OCI-LY7 (cell line): ENCODE measurements at regions not wholly inside any gene's neighbourhood (a gene's known extent, or its start where the extent isn't known, plus 50 kb on each side); places are given as distances from the start of the nearest gene placed in this dataset.

Source experiments
- BruUV-seq: library from RNA; stranded (reverse); fragments of 400-500 nt; replicated peaks from 2 replicates; lab custom pipeline; 2021; lab: Mats Ljungman, UMichigan
- CTCF ChIA-PET: fragments of 300-600 bp; sonication (Branson Sonifier 250); formaldehyde crosslinking; loops from one replicate; lab custom pipeline; 2022; ENCODE audit warnings: antibody characterized with exemption; ENCODE audit not compliant: unreplicated experiment; lab: Charles Lee
- POLR2A ChIA-PET: fragments of 300-600 bp; sonication (Branson Sonifier 250); formaldehyde crosslinking; loops from one replicate; lab custom pipeline; 2022; ENCODE audit warnings: antibody characterized with exemption; lab: Charles Lee
- DNase-seq: peaks from one replicate; pipeline ENCODE4 v3.0.0-alpha.2; 2015; ENCODE audit warnings: low spot score
- H2AFZ ChIP-seq: fragments of 200-600 bp; sonication (generic), shearing (Covaris generic); 2 replicates; pipeline ENCODE4 v1.6.1; 2014; ENCODE audit warnings: mild to moderate bottlenecking, antibody characterized with exemption, low read length, moderate library complexity
- H3K27ac ChIP-seq: fragments of 200-600 bp; sonication (generic); 2 replicates; pipeline ENCODE4 v1.5.1; 2014; ENCODE audit warnings: mixed run types, low read depth, mild to moderate bottlenecking, moderate library complexity, low read length, inconsistent platforms; ENCODE audit not compliant: poor library complexity, severe bottlenecking
- H3K36me3 ChIP-seq: fragments of 200-600 bp; sonication (generic); 2 replicates; pipeline ENCODE4 v1.6.1; 2014; ENCODE audit warnings: mild to moderate bottlenecking, antibody characterized with exemption, low read length, moderate library complexity, mixed read lengths; ENCODE audit not compliant: insufficient read depth
- H3K4me1 ChIP-seq: fragments of 200-600 bp; sonication (generic); 2 replicates; pipeline ENCODE4 v1.5.1; 2014; ENCODE audit warnings: mild to moderate bottlenecking, low read length; ENCODE audit not compliant: insufficient read depth, poor library complexity, severe bottlenecking
- H3K4me2 ChIP-seq: fragments of 200-600 bp; sonication (generic); 2 replicates; pipeline ENCODE4 v1.6.1; 2014; ENCODE audit warnings: mild to moderate bottlenecking, low read length
- H3K4me3 ChIP-seq: fragments of 200-600 bp; sonication (generic); 2 replicates; pipeline ENCODE4 v1.5.1; 2014; ENCODE audit warnings: mild to moderate bottlenecking, low read depth, low read length; ENCODE audit not compliant: poor library complexity, severe bottlenecking
- H3K79me2 ChIP-seq: fragments of 200-600 bp; sonication (generic); 2 replicates; pipeline ENCODE4 v1.6.1; 2016; ENCODE audit warnings: low read depth, mild to moderate bottlenecking, low read length, moderate library complexity, mixed read lengths; ENCODE audit not compliant: insufficient read depth
- H3K9me2 ChIP-seq: fragments of 200-600 bp; sonication (generic); 2 replicates; pipeline ENCODE4 v1.6.1; 2016; ENCODE audit warnings: mild to moderate bottlenecking, low read length, mixed read lengths; ENCODE audit not compliant: insufficient read depth
- H3K9me3 ChIP-seq: fragments of 200-600 bp; sonication (generic); 2 replicates; pipeline ENCODE4 v1.6.1; 2014; ENCODE audit warnings: mild to moderate bottlenecking, mixed run types, low read length, mixed read lengths
- H4K20me1 ChIP-seq: fragments of 200-600 bp; sonication (generic); 2 replicates; pipeline ENCODE4 v1.6.1; 2014; ENCODE audit warnings: mild to moderate bottlenecking, antibody characterized with exemption, low read length, moderate library complexity, mixed read lengths; ENCODE audit not compliant: insufficient read depth
- EZH2phosphoT487 ChIP-seq: fragments of 200-600 bp; sonication (generic); IDR thresholded peaks from 2 replicates; pipeline ENCODE4 v1.6.1; 2018; ENCODE audit warnings: low read depth, borderline replicate concordance, mild to moderate bottlenecking, mixed run types, antibody characterized with exemption, low read length, moderate library complexity, mixed read lengths
- intact Hi-C: fragments of 100-400 bp; cut with micrococcal nuclease; formaldehyde crosslinking; loops from one replicate; pipeline ENCODE4 v1.10.0; 2022; ENCODE audit not compliant: unreplicated experiment
- TF ChIP-seq, protein P1 (sequence below): fragments of 200-600 bp; sonication (generic); conservative IDR thresholded peaks from 2 replicates; pipeline ENCODE4 v1.5.1; 2014; ENCODE audit warnings: mild to moderate bottlenecking, antibody characterized with exemption, low read length, moderate library complexity, mixed read lengths

DNA sequence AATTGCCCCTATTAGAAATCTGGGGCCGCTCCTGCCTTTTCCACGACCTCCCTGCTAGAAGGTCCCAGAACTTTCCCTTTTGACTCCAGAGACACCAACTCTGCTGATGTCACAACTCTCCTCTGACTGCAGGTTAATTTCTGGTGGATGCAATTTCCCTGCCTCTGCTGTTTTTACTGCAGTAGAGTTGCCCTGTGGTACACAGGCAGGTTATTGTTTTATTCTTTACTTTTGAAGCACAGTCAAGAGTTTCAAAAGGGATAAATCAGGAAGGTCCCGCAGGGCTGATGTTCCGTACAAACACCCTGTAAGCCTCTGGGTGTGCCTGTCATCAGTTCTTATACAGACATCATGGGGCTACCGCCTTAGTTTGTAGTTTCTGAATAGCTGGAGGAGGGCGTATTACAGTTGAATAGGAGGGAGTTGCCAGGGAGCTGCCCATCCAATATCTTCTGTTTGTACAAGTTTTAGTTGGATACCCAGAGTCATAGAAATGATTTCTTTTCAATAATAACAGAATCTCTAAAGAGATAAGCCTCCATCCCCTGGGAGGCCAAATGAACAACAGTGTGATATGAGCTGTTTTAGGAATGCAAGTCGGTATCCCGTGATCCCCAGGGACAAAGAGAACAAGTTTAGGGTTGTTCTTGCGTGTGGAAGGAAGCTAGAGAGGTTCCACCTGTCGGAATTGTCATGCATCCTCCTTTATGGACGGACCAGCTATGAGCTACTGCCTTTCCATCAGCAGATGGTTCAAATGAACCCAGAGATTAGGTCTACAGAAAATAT, 108.4 kb upstream of the COPS8 start:
- Histone ChIP-seq H2AFZ (no peak overlapping the region), H3K4me2 (no peak overlapping the region), H3K4me3 (no peak overlapping the region), H3K9me2 (no peaks in the 10 kb centered on the region), H3K27ac (no peak overlapping the region), H3K79me2 (no peaks in the 10 kb centered on the region), H3K4me1 (no peaks in the 10 kb centered on the region), H3K36me3 (no peaks in the 10 kb centered on the region), H3K9me3 (no peaks in the 10 kb centered on the region), H4K20me1 (no peaks in the 10 kb centered on the region)
- no TSS peak for BruUV-seq
- TF ChIP-seq, protein P1, sequence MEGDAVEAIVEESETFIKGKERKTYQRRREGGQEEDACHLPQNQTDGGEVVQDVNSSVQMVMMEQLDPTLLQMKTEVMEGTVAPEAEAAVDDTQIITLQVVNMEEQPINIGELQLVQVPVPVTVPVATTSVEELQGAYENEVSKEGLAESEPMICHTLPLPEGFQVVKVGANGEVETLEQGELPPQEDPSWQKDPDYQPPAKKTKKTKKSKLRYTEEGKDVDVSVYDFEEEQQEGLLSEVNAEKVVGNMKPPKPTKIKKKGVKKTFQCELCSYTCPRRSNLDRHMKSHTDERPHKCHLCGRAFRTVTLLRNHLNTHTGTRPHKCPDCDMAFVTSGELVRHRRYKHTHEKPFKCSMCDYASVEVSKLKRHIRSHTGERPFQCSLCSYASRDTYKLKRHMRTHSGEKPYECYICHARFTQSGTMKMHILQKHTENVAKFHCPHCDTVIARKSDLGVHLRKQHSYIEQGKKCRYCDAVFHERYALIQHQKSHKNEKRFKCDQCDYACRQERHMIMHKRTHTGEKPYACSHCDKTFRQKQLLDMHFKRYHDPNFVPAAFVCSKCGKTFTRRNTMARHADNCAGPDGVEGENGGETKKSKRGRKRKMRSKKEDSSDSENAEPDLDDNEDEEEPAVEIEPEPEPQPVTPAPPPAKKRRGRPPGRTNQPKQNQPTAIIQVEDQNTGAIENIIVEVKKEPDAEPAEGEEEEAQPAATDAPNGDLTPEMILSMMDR: no peak
- ChIA-PET CTCF (no interaction called here), POLR2A (no interaction called here)
- DNase-seq: no peak
- intact Hi-C loops: no loop called here

DNA sequence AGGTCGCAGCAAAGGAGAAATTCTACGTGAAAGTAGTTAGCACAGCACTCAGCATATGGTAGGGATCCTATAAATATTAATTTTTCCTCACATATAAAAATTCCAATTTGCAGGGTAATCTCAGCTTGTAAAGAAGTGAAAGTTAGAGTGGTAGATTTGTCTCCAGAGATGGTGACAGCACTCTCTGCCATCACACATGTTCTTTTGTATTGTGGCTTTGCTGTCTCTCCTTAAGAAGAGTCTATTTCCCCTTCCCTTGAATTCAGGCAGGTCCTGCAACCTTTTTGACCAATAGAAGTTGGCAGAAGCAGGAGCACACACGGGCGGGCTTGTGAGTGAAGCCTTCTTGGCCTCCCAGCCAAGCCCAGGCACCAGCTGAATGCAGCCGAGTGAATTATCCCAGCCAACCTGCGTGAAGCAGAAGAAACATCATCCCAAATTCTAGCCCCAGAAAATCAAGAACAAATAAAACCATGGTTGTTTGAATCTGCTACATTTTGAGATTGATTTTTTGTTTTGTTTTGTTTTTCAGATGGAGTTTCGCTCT, 107.8 kb upstream of the COPS8 start:
- H4K20me1 ChIP-seq: no peaks in the 10 kb centered on the region
- POLR2A ChIA-PET: interaction anchor here (0.6 kb wide), 1 partner anchor 206 kb away, joined by 3 read pairs; no protein-coding TSS in a partner anchor
- H3K9me3 ChIP-seq: no peaks in the 10 kb centered on the region
- intact Hi-C loops: no loop called here
- H3K79me2 ChIP-seq: no peaks in the 10 kb centered on the region
- no TSS peak for BruUV-seq
- H2AFZ ChIP-seq: no peak overlapping the region
- no peak overlapping the region for H3K27ac ChIP-seq
- no peak overlapping the region for H3K4me3 ChIP-seq
- H3K36me3 ChIP-seq: no peaks in the 10 kb centered on the region
- TF ChIP-seq EZH2phosphoT487: no peak
- TF ChIP-seq, protein P1: no peak
- CTCF ChIA-PET: no interaction called here
- no peak overlapping the region for H3K4me2 ChIP-seq
- no peaks in the 10 kb centered on the region for H3K9me2 ChIP-seq
- H3K4me1 ChIP-seq: no peaks in the 10 kb centered on the region
- no peak for DNase-seq

DNA sequence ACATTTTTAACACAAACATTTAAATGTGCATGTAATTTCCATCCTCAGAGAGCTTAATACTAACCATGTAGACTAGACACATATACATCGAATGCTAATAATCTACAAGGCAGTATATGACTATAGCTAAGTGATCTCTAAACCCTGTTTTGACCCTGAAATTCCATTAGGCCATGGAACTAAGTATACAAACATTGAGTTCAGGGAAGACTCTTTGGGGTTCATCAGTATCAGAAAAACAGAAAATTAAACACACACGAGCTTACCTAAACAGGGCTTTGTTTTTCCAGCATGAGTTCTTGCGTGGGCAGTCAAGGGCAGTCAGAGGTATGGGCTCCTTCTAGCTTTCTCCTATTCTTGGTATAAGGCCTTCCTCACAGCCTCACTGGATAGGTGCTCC, 106.0 kb upstream of the COPS8 start:
- Histone ChIP-seq H3K4me2 (no peak overlapping the region), H4K20me1 (no peaks in the 10 kb centered on the region), H3K36me3 (no peaks in the 10 kb centered on the region), H3K4me1 (no peaks in the 10 kb centered on the region), H2AFZ (no peak overlapping the region), H3K9me2 (no peaks in the 10 kb centered on the region), H3K4me3 (no peak overlapping the region), H3K9me3 (no peaks in the 10 kb centered on the region), H3K79me2 (no peaks in the 10 kb centered on the region), H3K27ac (no peak overlapping the region)
- ChIA-PET POLR2A (no interaction called here), CTCF (no interaction called here)
- no peak for DNase-seq
- intact Hi-C loops: no loop called here
- no TSS peak for BruUV-seq
- TF ChIP-seq, protein P1: no peak
- no peak for TF ChIP-seq EZH2phosphoT487
